Upper lobe of right lung (tissue), 1 donor: ENCODE measurements at regions not wholly inside any gene's neighbourhood (a gene's known extent, or its start where the extent isn't known, plus 50 kb on each side); places are given as distances from the start of the nearest gene placed in this dataset.
"Not testable (repeated sequence)": the region's sequence is repeated elsewhere in the genome, so short reads cannot be mapped to it uniquely, and the experiment has no call there.

Experiments used
- ATAC-seq: fragments of 200-7000 bp; cut with Tn5 transposase; one replicate; pipeline ENCODE4 v1.9.1; 2020; ENCODE audit warnings: mild to moderate bottlenecking, moderate library complexity
- DNase-seq: peaks from one replicate; pipeline ENCODE4 v3.0.0-alpha.2; 2020
- H3K27ac ChIP-seq: fragments of 200-600 bp; one replicate; pipeline ENCODE4 v1.8.0; 2022
- H3K27me3 ChIP-seq: fragments of 200-600 bp; one replicate; pipeline ENCODE4 v1.8.0; 2022; ENCODE audit warnings: mild to moderate bottlenecking
- H3K36me3 ChIP-seq: fragments of 200-600 bp; one replicate; pipeline ENCODE4 v1.8.0; 2022
- H3K4me1 ChIP-seq: fragments of 200-600 bp; one replicate; pipeline ENCODE4 v1.8.0; 2022
- H3K4me3 ChIP-seq: fragments of 200-600 bp; one replicate; pipeline ENCODE4 v1.8.0; 2022; ENCODE audit warnings: mild to moderate bottlenecking
- H3K9me3 ChIP-seq: fragments of 200-600 bp; one replicate; pipeline ENCODE4 v1.8.0; 2022
- CTCF ChIP-seq: fragments of 200-600 bp; IDR thresholded peaks from one replicate; pipeline ENCODE4 v1.8.0; 2022; ENCODE audit warnings: antibody characterized with exemption
- intact Hi-C: fragments of 100-400 bp; cut with DNase I; formaldehyde crosslinking; loops from one replicate; pipeline ENCODE4 v1.11.0; 2022
- donor health status: DM: no; HTN: yes; CAD: no; lungs with severe emphysema.

GRCh38 chr6:144630857-144631256 is 345.7 kb downstream of the UTRN start:
- no peaks in the 10 kb centered on the region for H3K27me3 ChIP-seq
- no peak for DNase-seq
- H3K36me3 ChIP-seq = no peaks in the 10 kb centered on the region
- no peak overlapping the region for H3K27ac ChIP-seq
- no peaks in the 10 kb centered on the region for H3K4me1 ChIP-seq
- TF ChIP-seq CTCF = no peak
- intact Hi-C loops = no loop called here
- no peak overlapping the region for H3K4me3 ChIP-seq
- H3K9me3 ChIP-seq = no peaks in the 10 kb centered on the region
- ATAC-seq = no peak

GRCh38 chr6:144632266-144632665 is 347.1 kb downstream of the UTRN start:
- Histone ChIP-seq H3K4me3 (no peak overlapping the region), H3K27me3 (no peaks in the 10 kb centered on the region), H3K9me3 (no peaks in the 10 kb centered on the region), H3K4me1 (no peaks in the 10 kb centered on the region), H3K36me3 (no peaks in the 10 kb centered on the region), H3K27ac (no peak overlapping the region)
- TF ChIP-seq CTCF = no peak
- ATAC-seq (no peak), DNase-seq (no peak)
- intact Hi-C loops = no loop called here

GRCh38 chr6:144633886-144634285 is 348.8 kb downstream of the UTRN start:
- Histone ChIP-seq H3K36me3 (no peaks in the 10 kb centered on the region), H3K27ac (no peak overlapping the region), H3K4me3 (no peak overlapping the region), H3K4me1 (no peaks in the 10 kb centered on the region), H3K9me3 (no peaks in the 10 kb centered on the region), H3K27me3 (no peaks in the 10 kb centered on the region)
- intact Hi-C loops = no loop called here
- no peak for ATAC-seq
- TF ChIP-seq CTCF = no peak
- DNase-seq = no peak

GRCh38 chr6:144634371-144634770 is 349.2 kb downstream of the UTRN start:
- Histone ChIP-seq H3K4me3 (no peak overlapping the region), H3K27me3 (no peaks in the 10 kb centered on the region), H3K27ac (no peak overlapping the region), H3K9me3 (no peaks in the 10 kb centered on the region), H3K4me1 (no peaks in the 10 kb centered on the region), H3K36me3 (no peaks in the 10 kb centered on the region)
- ATAC-seq (no peak), DNase-seq (no peak)
- intact Hi-C loops = no loop called here
- no peak for TF ChIP-seq CTCF

- no peaks in the 10 kb centered on the region for H3K27me3 ChIP-seq
- no peaks in the 10 kb centered on the region for H3K9me3 ChIP-seq
- intact Hi-C loops = no loop called here
- no peaks in the 10 kb centered on the region for H3K36me3 ChIP-seq
- ATAC-seq (no peak), DNase-seq (no peak)
- no peak overlapping the region for H3K4me3 ChIP-seq
- H3K4me1 ChIP-seq = no peaks in the 10 kb centered on the region
- TF ChIP-seq CTCF = no peak
- no peak overlapping the region for H3K27ac ChIP-seq
Observed at GRCh38 chr6:144635051-144635450, 349.9 kb downstream of the UTRN start.

GRCh38 chr6:144636025-144636424 is 350.9 kb downstream of the UTRN start:
- H3K36me3 ChIP-seq, H3K27me3 ChIP-seq, intact Hi-C loops, H3K4me1 ChIP-seq, H3K4me3 ChIP-seq, H3K27ac ChIP-seq, ATAC-seq, DNase-seq, H3K9me3 ChIP-seq: not testable (repeated sequence)
